ENCODE measurements at regions not wholly inside any gene's neighbourhood (a gene's known extent, or its start where the extent isn't known, plus 50 kb on each side); places are given as distances from the start of the nearest gene placed in this dataset.
"Not testable (repeated sequence)": the region's sequence is repeated elsewhere in the genome, so short reads cannot be mapped to it uniquely, and the experiment has no call there.

DNA sequence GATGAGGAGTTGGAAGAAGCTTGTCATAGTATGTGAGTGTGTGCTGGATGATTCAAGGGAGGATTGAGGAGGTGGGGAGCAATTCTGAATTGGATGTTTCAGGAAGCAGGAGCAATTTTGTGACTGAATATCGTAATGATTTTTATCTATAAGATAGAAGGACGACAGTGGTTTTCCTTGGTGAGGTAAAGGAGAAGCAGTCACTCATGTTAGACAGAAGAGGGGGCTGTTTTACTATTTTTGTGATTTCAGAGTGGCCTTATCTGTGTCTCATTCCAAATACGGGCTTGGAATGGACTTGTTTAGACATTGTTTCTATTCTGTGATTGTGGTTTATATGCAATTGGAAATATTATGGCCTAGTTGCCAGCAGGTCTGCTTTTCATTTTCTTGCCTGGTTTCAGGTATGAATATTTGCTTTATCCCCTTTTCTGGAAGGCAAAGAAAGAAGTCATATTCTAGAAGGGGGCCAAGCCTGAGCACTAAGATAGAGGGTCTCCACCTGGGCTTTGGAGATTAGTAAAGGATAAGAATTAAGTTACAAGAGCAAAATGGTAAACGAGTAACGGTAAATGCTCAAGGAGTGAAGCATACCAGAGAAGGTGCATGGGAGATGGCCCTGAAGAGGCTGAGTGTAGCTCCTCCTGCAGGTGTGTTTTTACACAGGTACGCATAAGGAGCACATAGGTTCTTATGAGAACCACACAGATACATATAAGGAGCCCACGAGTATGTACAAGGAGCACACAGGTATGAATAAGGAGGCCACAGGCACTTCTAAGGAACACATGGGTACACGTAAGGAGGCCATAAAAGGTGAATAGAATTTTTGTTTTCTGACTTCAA is 124.6 kb upstream of the KCNAB1 start:
- DNase-seq (ENCODE audit: low read depth), result no peak

- DNase-seq (ENCODE audit: low read depth), result no peak
Measured at GRCh38 chr3:155996882-155997281, 123.5 kb upstream of the KCNAB1 start.

DNA sequence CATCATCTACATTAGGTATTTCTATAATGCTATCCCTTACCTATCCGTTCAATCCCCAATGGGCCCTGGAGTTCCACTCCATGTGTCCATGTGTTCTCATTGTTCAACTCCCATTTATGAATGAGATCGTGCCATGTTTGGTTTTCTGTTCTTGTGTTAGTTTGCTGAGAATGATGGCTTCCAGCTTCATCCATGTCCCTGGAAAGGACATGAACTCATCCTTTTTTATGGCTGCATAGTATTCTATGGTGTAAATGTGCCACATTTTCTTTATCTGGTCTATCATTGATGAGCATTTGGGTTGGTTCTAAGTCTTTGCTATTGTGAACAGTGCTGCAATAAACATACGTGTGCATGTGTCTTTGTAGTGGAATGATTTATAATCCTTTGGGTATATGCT is 122.2 kb upstream of the KCNAB1 start:
- DNase-seq (ENCODE audit: low read depth), result not testable (repeated sequence)

GRCh38 chr3:156005736-156006135 is 114.6 kb upstream of the KCNAB1 start:
- no peak for DNase-seq (ENCODE audit: low read depth)

DNA sequence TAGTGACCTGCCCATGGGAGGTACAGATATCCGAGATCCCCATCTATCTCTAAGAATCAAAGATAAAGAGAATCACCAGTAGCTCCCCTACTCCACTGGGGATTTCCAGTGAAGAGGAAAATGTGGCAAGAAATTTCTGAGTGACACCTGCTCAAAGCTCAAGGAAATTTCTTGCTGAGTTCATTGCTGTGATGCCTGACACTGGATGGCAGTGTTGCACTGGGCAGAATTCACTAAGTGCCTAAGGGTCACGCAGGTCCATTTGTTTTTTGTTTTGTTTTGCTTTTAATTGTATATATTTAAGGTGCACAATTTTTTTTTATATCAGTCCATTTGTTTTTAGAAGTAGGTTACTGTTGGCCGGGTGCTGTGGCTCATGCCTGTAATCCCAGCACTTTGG is 109.5 kb upstream of the KCNAB1 start:
- DNase-seq (ENCODE audit: low read depth), result no peak

GRCh38 chr3:156014489-156014888 is 105.9 kb upstream of the KCNAB1 start:
- DNase-seq (ENCODE audit: low read depth), result no peak

- no peak for DNase-seq (ENCODE audit: low read depth)
Measured at GRCh38 chr3:156016902-156017301, 103.5 kb upstream of the KCNAB1 start.

- DNase-seq (ENCODE audit: low read depth), result no peak
Measured at GRCh38 chr3:156017352-156018030, 102.9 kb upstream of the KCNAB1 start.

DNA sequence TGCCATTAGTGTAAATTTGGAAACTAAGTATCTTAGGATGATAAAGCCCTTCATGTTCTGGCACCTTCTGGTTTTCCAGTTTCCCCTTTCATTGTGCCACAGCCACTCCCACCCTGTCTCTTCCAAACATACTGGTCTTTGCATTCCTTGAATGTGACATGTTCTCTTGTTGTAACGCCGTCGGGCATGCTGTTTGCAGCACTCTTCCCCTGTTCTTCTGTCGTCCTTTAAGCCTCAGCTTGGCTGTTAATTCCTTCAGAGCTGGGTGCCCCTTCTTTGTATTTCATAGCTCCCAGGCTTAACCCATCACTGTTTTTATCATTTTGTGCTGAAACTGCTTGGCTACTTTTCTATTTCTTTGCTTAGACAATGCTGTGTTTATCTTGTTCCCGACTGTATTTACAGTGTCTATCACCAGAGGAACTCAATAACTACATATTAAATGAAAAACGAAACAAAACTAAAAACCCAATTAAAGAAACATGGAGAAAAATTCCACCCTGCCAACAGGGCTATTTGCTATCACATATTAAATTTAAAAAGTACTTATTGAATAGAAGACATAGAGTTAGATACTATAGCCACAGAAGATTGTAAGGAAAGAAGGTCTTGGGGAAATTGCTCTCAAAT is 95.4 kb upstream of the KCNAB1 start:
- DNase-seq (ENCODE audit: low read depth), result no peak

GRCh38 chr3:156029208-156029607 is 91.2 kb upstream of the KCNAB1 start:
- DNase-seq (ENCODE audit: low read depth), result no peak

DNA sequence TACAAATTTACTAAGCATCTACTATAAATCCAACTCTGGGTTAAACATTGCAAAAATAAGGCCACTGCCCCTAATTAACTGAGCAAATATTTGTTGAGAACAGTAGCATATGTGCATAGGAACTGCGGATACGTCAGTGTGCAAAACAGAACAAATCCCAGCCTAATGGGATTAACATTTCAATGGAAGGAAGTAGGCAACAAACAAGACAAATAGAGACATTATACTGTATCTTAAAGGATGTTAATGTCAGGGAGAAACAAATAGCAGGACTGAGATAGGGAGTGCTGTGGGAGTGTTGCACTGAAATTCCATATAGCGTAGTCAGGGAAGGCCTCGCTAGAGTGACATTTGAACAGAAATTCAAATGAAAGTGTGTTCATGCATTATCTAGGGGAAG is 89.7 kb upstream of the KCNAB1 start:
- DNase-seq (ENCODE audit: low read depth), result no peak

DNA sequence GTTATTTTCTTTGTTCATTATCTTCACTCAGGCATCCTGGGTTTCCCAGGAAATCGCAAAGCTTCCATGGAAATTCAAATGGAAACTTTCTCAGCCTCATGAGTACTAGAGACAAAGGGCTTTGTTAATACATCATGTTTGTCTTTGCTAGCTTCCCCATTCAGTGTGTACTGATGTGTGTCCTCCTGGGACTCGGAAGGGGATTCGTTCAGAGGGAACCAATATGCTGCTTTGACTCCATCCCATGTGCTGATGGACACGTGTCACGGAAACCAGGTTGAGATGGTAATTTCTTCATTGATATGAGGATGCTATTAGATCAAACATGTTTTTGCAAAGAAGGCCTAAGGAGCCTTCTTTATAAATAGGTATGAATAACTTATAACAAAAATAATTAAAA is 87.0 kb upstream of the KCNAB1 start:
- DNase-seq (ENCODE audit: low read depth), result no peak

- DNase-seq (ENCODE audit: low read depth), result no peak
Measured at GRCh38 chr3:156035158-156035557, 85.2 kb upstream of the KCNAB1 start.

- DNase-seq (ENCODE audit: low read depth), result no peak
Measured at GRCh38 chr3:156036258-156037053, 83.9 kb upstream of the KCNAB1 start.

- no peak for DNase-seq (ENCODE audit: low read depth)
Measured at GRCh38 chr3:156037356-156037755, 83.0 kb upstream of the KCNAB1 start.

DNA sequence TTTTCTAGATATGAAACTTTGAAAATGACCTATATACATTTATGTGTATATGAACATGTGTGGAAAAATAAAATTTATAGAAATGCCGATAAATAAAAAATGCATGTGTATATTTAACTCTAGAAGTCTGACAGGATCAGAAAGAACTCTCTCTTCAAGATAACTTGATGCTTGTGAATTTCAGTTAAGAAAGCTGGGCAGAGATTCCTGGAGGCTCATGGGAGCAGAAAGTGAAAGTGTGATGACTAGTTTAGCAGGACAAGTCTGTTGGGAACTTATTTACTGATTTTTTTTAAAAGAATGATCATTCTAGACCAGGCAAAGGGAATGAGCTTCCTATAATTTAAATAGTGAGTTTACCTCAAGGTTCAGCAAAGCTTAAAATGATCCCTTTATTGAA is 81.5 kb upstream of the KCNAB1 start:
- no peak for DNase-seq (ENCODE audit: low read depth)

- no peak for DNase-seq (ENCODE audit: low read depth)
Measured at GRCh38 chr3:156040041-156040440, 80.3 kb upstream of the KCNAB1 start.

DNA sequence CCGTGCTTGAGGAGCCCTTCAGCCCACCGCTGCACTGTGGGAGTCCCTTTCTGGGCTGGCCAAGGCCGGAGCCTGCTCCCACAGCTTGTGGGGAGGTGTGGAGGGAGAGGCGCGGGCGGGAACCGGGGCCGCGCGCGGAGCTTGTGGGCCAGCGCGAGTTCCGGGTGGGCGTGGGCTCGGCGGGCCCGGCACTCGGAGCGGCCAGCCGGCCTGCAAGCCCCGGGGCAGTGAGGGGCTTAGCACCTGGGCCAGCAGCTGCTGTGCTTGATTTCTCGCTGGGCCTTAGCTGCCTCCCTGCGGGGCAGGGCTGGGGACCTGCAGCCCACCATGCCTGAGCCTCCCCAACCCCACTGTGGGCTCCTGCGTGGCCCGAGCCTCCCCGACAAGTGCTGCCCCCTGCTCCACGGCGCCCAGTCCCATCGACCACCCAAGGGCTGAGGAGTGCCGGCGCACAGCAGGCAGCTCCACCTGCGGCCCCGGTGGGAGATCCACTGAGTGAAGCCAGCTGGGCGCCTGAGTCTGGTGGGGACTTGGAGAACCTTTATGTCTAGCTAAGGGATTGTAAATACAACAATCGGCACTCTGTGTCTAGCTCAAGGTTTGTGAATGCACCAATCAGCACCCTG is 79.0 kb upstream of the KCNAB1 start:
- not testable (repeated sequence) for DNase-seq (ENCODE audit: low read depth)

DNA sequence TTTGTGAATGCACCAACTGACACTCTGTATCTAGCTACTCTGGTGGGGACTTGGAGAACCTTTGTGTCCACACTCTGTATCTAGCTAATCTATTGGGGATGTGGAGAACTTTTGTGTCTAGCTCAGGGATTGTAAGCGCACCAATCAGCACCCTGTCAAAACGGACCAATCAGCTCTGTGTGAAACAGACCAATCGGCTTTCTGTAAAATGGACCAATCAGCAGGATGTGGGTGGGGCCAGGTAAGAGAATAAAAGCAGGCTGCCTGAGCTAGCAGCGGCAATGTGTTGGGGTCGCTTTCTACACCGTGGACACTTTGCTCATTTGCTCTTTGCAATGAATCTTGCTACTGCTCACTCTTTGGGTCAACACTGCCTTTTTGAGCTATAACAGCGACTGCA is 78.5 kb upstream of the KCNAB1 start:
- not testable (repeated sequence) for DNase-seq (ENCODE audit: low read depth)

DNA sequence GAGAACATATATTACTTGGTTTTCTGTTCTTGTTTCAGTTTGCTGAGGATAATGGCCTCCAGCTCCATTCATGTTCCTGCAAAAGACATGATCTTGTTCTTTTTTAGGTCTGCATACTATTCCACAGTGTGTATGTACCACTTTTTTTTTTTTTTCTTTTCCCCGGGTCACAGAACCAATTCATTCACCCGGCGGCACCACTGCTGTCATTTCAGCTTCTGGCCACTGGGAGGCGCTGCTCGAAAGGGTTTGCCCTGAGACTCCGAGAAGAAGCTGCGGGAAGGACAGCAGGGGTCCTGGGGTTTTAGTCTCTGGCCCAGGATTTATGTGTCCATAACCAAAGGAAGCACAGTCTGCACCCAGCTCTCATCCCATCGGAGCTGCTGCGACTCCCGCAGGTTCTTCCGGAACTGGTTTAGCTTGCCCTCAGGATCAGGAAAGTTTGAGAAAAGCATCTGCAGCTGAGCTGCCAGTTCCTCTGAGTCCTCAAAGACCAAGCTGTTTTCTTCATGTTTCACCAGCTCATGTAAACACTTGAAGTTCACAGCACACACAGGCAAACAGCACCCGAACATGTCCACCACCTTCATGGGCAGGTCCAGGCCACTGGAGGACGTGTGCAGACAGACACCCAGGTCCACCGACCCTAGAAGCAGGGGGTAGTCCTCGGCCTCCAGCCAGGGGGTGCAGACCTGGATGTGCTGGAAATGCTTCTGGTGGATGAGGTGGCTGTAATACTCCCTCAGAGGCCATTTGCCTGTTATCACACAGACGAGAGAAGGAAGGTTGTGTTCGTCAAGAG is 76.3 kb upstream of the KCNAB1 start:
- peak; percentile 16 for DNase-seq (ENCODE audit: low read depth)

GRCh38 chr3:156044634-156044975 is 75.8 kb upstream of the KCNAB1 start:
- no peak for DNase-seq (ENCODE audit: low read depth)
